Endodermal cell (in vitro differentiated cells): ENCODE measurements at regions not wholly inside any gene's neighbourhood (a gene's known extent, or its start where the extent isn't known, plus 50 kb on each side); places are given as distances from the start of the nearest gene placed in this dataset.

Experiments
- DNase-seq: peaks from one replicate; pipeline ENCODE4 v3.0.0-alpha.2; 2017
- H3K27ac ChIP-seq: 2 replicates; pipeline ENCODE4 v1.5.1; 2013; ENCODE audit warnings: mild to moderate bottlenecking, low read depth, low read length, moderate library complexity
- H3K27me3 ChIP-seq: 2 replicates; pipeline ENCODE4 v1.6.1; 2013; ENCODE audit warnings: mild to moderate bottlenecking, low read length, moderate library complexity; ENCODE audit not compliant: insufficient read depth, control insufficient read depth, poor library complexity, severe bottlenecking
- H3K36me3 ChIP-seq: 2 replicates; pipeline ENCODE4 v1.7.0; 2013; ENCODE audit warnings: mild to moderate bottlenecking, low read length, moderate library complexity; ENCODE audit not compliant: control insufficient read depth, insufficient read depth
- H3K4me1 ChIP-seq: one replicate; pipeline ENCODE4 v1.7.0; 2013; ENCODE audit warnings: low read length; ENCODE audit not compliant: control insufficient read depth, insufficient read depth
- H3K4me3 ChIP-seq: 2 replicates; pipeline ENCODE4 v1.5.1; 2013; ENCODE audit warnings: mild to moderate bottlenecking, low read length, moderate library complexity
- H3K9ac ChIP-seq: 2 replicates; pipeline ENCODE4 v1.6.1; 2013; ENCODE audit warnings: mild to moderate bottlenecking, low read length, moderate library complexity; ENCODE audit not compliant: poor library complexity, severe bottlenecking; ENCODE audit errors: extremely low read depth
- H3K9me3 ChIP-seq: 2 replicates; pipeline ENCODE4 v1.6.1; 2013; ENCODE audit warnings: mild to moderate bottlenecking, low read length, moderate library complexity; ENCODE audit not compliant: control insufficient read depth
- H3K27ac Mint-ChIP-seq: 2 replicates; pipeline ENCODE4 v1.8.0; 2020; ENCODE audit warnings: mixed read lengths
- H3K27me3 Mint-ChIP-seq: 2 replicates; pipeline ENCODE4 v1.8.0; 2021; ENCODE audit warnings: mild to moderate bottlenecking, mixed read lengths; ENCODE audit not compliant: insufficient read depth
- H3K36me3 Mint-ChIP-seq: 2 replicates; pipeline ENCODE4 v1.8.0; 2020; ENCODE audit warnings: low read depth, mixed read lengths
- H3K4me1 Mint-ChIP-seq: 2 replicates; pipeline ENCODE4 v1.8.0; 2020; ENCODE audit warnings: mixed read lengths
- H3K4me3 Mint-ChIP-seq: 2 replicates; pipeline ENCODE4 v1.8.0; 2020; ENCODE audit warnings: mild to moderate bottlenecking, moderate library complexity, mixed read lengths
- H3K9me3 Mint-ChIP-seq: 2 replicates; pipeline ENCODE4 v1.8.0; 2020; ENCODE audit warnings: mild to moderate bottlenecking, mixed read lengths
- WGBS, 2 experiments: methylation state at CpG; one replicate each; pipeline versions ENCODE4 v1.1.5 to v1.1.7; 2013; ENCODE audit warnings: missing lambda C conversion rate in 2 of 2, mixed read lengths in 1 of 2; ENCODE audit not compliant: insufficient coverage in 1 of 2, insufficient read length in 1 of 2; 5-methylcytosine and 5-hydroxymethylcytosine counted together
- TF ChIP-seq, protein P1 (sequence below): fragments of 200-600 bp; sonication (generic); conservative IDR thresholded peaks from 2 replicates; pipeline ENCODE4 v1.5.0; 2021; ENCODE audit warnings: antibody characterized with exemption, mild to moderate bottlenecking

DNA sequence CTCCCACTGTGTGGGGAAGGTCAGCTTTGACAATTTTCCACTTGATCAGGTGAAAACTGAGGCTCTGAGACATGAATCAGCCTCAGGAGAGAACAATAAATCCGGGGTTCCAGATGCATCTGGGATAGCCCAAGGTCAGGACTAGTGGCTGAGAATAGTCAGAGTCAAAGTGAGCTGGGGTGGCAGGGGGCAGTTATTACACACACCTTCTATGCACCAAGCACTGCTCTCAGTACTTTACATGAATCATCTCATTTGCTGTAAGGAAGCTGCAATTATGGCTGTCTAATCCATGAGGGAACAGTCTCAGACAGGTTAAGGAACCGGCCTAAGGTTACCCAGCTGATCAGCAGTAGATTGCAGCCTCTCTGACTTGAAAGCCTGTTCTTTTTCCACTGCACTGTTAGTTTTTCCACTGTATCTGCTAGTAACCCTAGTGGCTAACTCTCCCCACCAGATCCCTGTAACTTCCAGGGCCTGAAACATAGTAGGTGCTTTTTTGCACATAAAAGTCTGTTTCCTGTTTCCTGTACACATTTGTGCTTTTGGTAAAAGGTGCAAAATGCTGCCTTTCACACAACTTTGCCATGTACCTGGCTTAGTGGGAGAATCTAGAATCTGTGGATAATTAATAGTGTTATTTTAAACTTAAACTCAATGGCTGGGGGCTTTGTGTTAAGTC is 125.9 kb downstream of the EMX2 start:
- no peak overlapping the region for H3K4me3 ChIP-seq
- H3K9me3 ChIP-seq, result no peaks in the 10 kb centered on the region
- H3K9ac ChIP-seq, result no peak overlapping the region
- WGBS, 2 experiments, result 84 to 88% methylated on average over 2 of the region's 2 CpGs
- Mint-ChIP-seq H3K4me3 (no peak overlapping the region), H3K9me3 (no peaks in the 10 kb centered on the region), H3K27me3 (peaks cover 6% of the 10 kb centered on the region), H3K4me1 (no peaks in the 10 kb centered on the region), H3K36me3 (no peaks in the 10 kb centered on the region), H3K27ac (no peak overlapping the region)
- no peaks in the 10 kb centered on the region for H3K36me3 ChIP-seq
- H3K27me3 ChIP-seq, result no peaks in the 10 kb centered on the region
- TF ChIP-seq, protein P1, sequence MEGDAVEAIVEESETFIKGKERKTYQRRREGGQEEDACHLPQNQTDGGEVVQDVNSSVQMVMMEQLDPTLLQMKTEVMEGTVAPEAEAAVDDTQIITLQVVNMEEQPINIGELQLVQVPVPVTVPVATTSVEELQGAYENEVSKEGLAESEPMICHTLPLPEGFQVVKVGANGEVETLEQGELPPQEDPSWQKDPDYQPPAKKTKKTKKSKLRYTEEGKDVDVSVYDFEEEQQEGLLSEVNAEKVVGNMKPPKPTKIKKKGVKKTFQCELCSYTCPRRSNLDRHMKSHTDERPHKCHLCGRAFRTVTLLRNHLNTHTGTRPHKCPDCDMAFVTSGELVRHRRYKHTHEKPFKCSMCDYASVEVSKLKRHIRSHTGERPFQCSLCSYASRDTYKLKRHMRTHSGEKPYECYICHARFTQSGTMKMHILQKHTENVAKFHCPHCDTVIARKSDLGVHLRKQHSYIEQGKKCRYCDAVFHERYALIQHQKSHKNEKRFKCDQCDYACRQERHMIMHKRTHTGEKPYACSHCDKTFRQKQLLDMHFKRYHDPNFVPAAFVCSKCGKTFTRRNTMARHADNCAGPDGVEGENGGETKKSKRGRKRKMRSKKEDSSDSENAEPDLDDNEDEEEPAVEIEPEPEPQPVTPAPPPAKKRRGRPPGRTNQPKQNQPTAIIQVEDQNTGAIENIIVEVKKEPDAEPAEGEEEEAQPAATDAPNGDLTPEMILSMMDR, result no peak
- DNase-seq, result no peak
- no peaks in the 10 kb centered on the region for H3K4me1 ChIP-seq
- no peak overlapping the region for H3K27ac ChIP-seq

DNA sequence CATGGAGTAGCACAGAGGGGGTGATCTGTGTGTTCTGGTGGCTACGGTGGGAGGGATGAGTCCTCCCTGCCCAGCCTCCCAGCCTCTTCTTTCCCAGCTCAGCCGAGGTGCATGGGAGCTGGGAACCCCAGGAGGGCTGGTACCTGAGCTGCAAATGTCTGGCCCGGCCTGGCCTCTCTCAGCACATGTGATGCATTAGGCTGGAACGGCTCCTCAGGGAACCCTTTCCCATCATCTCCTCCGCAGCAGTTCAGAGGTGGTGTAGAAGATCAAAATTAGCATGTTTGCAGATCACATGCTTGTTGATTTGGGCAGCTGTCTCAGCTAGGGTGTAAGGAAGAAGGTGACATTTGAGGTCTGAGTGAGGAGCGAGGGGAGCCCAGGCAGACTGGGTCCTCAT is 126.6 kb downstream of the EMX2 start:
- Mint-ChIP-seq H3K9me3 (no peaks in the 10 kb centered on the region), H3K27me3 (peaks cover 6% of the 10 kb centered on the region), H3K36me3 (no peaks in the 10 kb centered on the region), H3K4me1 (peaks cover under 1% of the 10 kb centered on the region), H3K27ac (no peak overlapping the region), H3K4me3 (no peak overlapping the region)
- no peaks in the 10 kb centered on the region for H3K4me1 ChIP-seq
- TF ChIP-seq, protein P1, result no peak
- no peak overlapping the region for H3K4me3 ChIP-seq
- WGBS, 2 experiments, result 91 to 93% methylated on average over 3 to 6 of the region's 6 CpGs
- no peak overlapping the region for H3K27ac ChIP-seq
- no peaks in the 10 kb centered on the region for H3K27me3 ChIP-seq
- no peak for DNase-seq
- H3K9me3 ChIP-seq, result no peaks in the 10 kb centered on the region
- H3K9ac ChIP-seq, result no peak overlapping the region
- no peaks in the 10 kb centered on the region for H3K36me3 ChIP-seq

DNA sequence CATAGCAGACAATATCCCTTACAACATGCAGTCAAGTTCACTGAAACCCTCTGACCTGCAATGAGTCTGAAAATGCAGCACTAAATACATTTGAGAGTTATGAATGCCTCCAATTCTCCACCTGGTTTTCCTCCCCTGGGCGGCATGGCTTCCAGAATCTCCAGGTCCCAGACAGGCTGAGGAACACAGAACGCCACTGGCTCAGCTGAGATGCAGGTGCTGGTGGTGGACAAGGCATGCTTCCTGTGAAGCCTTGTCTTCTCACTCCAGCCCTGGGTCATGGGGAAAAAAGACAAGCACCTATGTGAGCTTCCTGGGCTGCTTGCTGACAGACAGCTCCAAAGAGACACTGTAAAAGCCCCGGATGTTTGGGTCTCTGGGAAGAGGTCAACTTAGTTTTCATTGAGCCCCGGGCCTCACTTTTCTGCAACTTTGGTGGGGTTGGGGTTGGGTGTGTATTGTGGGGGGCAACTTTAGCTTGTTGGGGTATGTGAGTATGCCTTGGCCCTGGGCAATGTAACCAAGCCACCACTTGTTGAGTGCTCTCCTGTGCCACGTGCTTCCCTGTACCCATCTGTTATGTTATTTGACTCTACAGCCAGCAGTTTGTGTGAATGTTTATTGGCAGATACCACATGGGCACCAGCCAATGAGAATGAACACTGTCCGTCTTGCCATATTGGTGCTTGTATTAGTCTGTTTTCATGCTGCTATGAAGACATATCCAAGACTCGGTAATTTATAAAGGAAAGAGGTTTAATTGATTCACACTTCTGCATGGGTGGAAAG is 127.8 kb downstream of the EMX2 start:
- H3K9me3 Mint-ChIP-seq, result no peaks in the 10 kb centered on the region
- no peaks in the 10 kb centered on the region for H3K27me3 ChIP-seq
- H3K4me3 ChIP-seq, result no peak overlapping the region
- H3K36me3 Mint-ChIP-seq, result no peaks in the 10 kb centered on the region
- TF ChIP-seq, protein P1, result no peak
- H3K4me3 Mint-ChIP-seq, result no peak overlapping the region
- peaks cover 4% of the 10 kb centered on the region for H3K4me1 ChIP-seq
- WGBS, 2 experiments, result 92 to 93% methylated on average over 4 to 7 of the region's 7 CpGs
- H3K27ac ChIP-seq, result no peak overlapping the region
- H3K9ac ChIP-seq, result no peak overlapping the region
- H3K9me3 ChIP-seq, result no peaks in the 10 kb centered on the region
- no peaks in the 10 kb centered on the region for H3K36me3 ChIP-seq
- no peak overlapping the region for H3K27ac Mint-ChIP-seq
- peaks cover 6% of the 10 kb centered on the region for H3K27me3 Mint-ChIP-seq
- peaks cover 7% of the 10 kb centered on the region for H3K4me1 Mint-ChIP-seq
- DNase-seq, result no peak
